HCT116 (cell line): ENCODE measurements at regions not wholly inside any gene's neighbourhood (a gene's known extent, or its start where the extent isn't known, plus 50 kb on each side); places are given as distances from the start of the nearest gene placed in this dataset.

Experiments used
- ATAC-seq: fragments of 200-7000 bp; cut with Tn5 transposase; 2 replicates; pipeline ENCODE4 v1.9.1; 2020; ENCODE audit warnings: mild to moderate bottlenecking, moderate library complexity
- BruUV-seq: library from RNA; stranded (reverse); fragments of 400-500 nt; replicated peaks from 2 replicates; lab custom pipeline; 2021; lab: Mats Ljungman, UMichigan
- CTCF ChIA-PET: fragments of 300-600 bp; sonication (Branson Sonifier 250); formaldehyde crosslinking; loops from one replicate; lab custom pipeline; 2021; ENCODE audit warnings: antibody characterized with exemption; lab: Charles Lee
- POLR2A ChIA-PET: fragments of 300-600, 350-600 bp; sonication (Branson Sonifier 250); formaldehyde crosslinking; loops from one replicate; lab custom pipeline; 2021; ENCODE audit warnings: antibody characterized with exemption; lab: Charles Lee
- RAD21 ChIA-PET, 2 experiments: fragments of 300-600 bp; sonication (Branson Sonifier 250); formaldehyde crosslinking; loops; one replicate each; lab custom pipeline; 2023; ENCODE audit warnings: low total read pairs in 2 of 2; ENCODE audit not compliant: uncharacterized antibody in 2 of 2, unreplicated experiment in 2 of 2, low non-redundant PET in 1 of 2; lab: Charles Lee
- DNase-seq: peaks from one replicate; pipeline ENCODE4 v3.0.0-alpha.2; 2010; ENCODE audit warnings: low read depth, low spot score
- H2AFZ ChIP-seq: fragments of 200-600 bp; shearing (Covaris generic), sonication (generic); 2 replicates; pipeline ENCODE4 v1.6.1; 2017; ENCODE audit warnings: low read depth, mixed run types, mixed read lengths, antibody characterized with exemption, low read length; ENCODE audit not compliant: poor library complexity, severe bottlenecking
- H3K27ac ChIP-seq: 2 replicates; pipeline ENCODE4 v1.5.1; 2012; ENCODE audit warnings: low read depth, low read length
- H3K27me3 ChIP-seq: fragments of 200-600 bp; sonication (generic); 2 replicates; pipeline ENCODE4 v1.6.1; 2016; ENCODE audit warnings: mixed run types, low read length, mixed read lengths; ENCODE audit not compliant: insufficient read depth
- H3K36me3 ChIP-seq, 2 experiments: fragments of 200-500 bp in 1 of 2; fragments of 200-600 bp in 1 of 2; sonication (Bioruptor generic) in 1 of 2; sonication (generic) in 1 of 2; 2 replicates each; pipeline versions ENCODE4 v1.5.1 to v1.6.1; 2014 to 2016; ENCODE audit warnings: low read length in 2 of 2, inconsistent platforms in 1 of 2, mixed read lengths in 1 of 2, mixed run types in 1 of 2; ENCODE audit not compliant: insufficient read depth in 2 of 2, control insufficient read depth in 1 of 2
- H3K4me1 ChIP-seq, 2 experiments: fragments of 200-600 bp in 1 of 2; sonication (generic) in 1 of 2; 2 replicates each; pipeline versions ENCODE4 v1.5.1 to v1.6.1; 2012 to 2017; ENCODE audit warnings: low read length in 2 of 2, inconsistent platforms in 1 of 2, mild to moderate bottlenecking in 1 of 2, mixed read lengths in 1 of 2, mixed run types in 1 of 2, moderate library complexity in 1 of 2; ENCODE audit not compliant: insufficient read depth in 2 of 2, control insufficient read depth in 1 of 2
- H3K4me2 ChIP-seq: fragments of 200-600 bp; sonication (generic); 2 replicates; pipeline ENCODE4 v1.6.1; 2017; ENCODE audit warnings: mixed run types, low read length, mixed read lengths
- H3K4me3 ChIP-seq, 2 experiments: fragments of 200-600 bp in 1 of 2; sonication (generic) in 1 of 2; replicated peaks in 1 of 2; 2 replicates each; pipeline ENCODE4 v1.5.1; 2011 to 2016; ENCODE audit warnings: low read length in 2 of 2, control low read depth in 1 of 2, low read depth in 1 of 2, mild to moderate bottlenecking in 1 of 2, mixed read lengths in 1 of 2, mixed run types in 1 of 2
- H3K79me2 ChIP-seq: fragments of 200-600 bp; sonication (generic); 2 replicates; pipeline ENCODE4 v1.6.1; 2017; ENCODE audit warnings: mild to moderate bottlenecking, mixed run types, low read length, moderate library complexity, mixed read lengths; ENCODE audit not compliant: insufficient read depth
- H3K9ac ChIP-seq: fragments of 200-600 bp; sonication (generic); 2 replicates; pipeline ENCODE4 v1.6.1; 2016; ENCODE audit warnings: low read length, mixed read lengths
- H3K9me2 ChIP-seq: fragments of 200-600 bp; sonication (generic), shearing (Covaris generic); 2 replicates; pipeline ENCODE4 v1.6.1; 2017; ENCODE audit warnings: mixed run types, mild to moderate bottlenecking, moderate library complexity; ENCODE audit not compliant: insufficient read depth
- H3K9me3 ChIP-seq, 2 experiments: fragments of 200-500 bp in 1 of 2; fragments of 200-600 bp in 1 of 2; sonication (Bioruptor generic) in 1 of 2; sonication (generic) in 1 of 2; 2 replicates each; pipeline ENCODE4 v1.6.1; 2014 to 2017; ENCODE audit warnings: low read length in 2 of 2, mixed read lengths in 2 of 2, inconsistent platforms in 1 of 2, low read depth in 1 of 2, mild to moderate bottlenecking in 1 of 2, mixed run types in 1 of 2, moderate library complexity in 1 of 2; ENCODE audit not compliant: control insufficient read depth in 1 of 2, insufficient read depth in 1 of 2
- H4K20me1 ChIP-seq: fragments of 200-600 bp; sonication (generic), shearing (Covaris generic); 2 replicates; pipeline ENCODE4 v1.6.1; 2017; ENCODE audit warnings: mixed run types, mild to moderate bottlenecking, moderate library complexity; ENCODE audit not compliant: insufficient read depth
- CEBPB ChIP-seq: IDR thresholded peaks from 2 replicates; pipeline ENCODE4 v1.6.1; 2012; ENCODE audit warnings: low read depth
- FOSL1 ChIP-seq: IDR thresholded peaks from 2 replicates; pipeline ENCODE4 v1.6.1; 2012; ENCODE audit warnings: low read depth
- JUND ChIP-seq: IDR thresholded peaks from 2 replicates; pipeline ENCODE4 v1.6.1; 2012
- MAX ChIP-seq: IDR thresholded peaks from 2 replicates; pipeline ENCODE4 v1.6.1; 2012
- RAD21 ChIP-seq: IDR thresholded peaks from 2 replicates; pipeline ENCODE4 v1.6.1; 2012; ENCODE audit warnings: low read depth, mild to moderate bottlenecking
- REST ChIP-seq: IDR thresholded peaks from 2 replicates; pipeline ENCODE4 v1.6.1; 2012; ENCODE audit warnings: low read depth
- SIN3A ChIP-seq: IDR thresholded peaks from 2 replicates; pipeline ENCODE4 v1.6.1; 2012; ENCODE audit warnings: low read depth
- SRF ChIP-seq: IDR thresholded peaks from 2 replicates; pipeline ENCODE4 v1.6.1; 2012; ENCODE audit warnings: low read depth
- intact Hi-C: fragments of 100-400 bp; cut with micrococcal nuclease; formaldehyde crosslinking; loops from 2 replicates; pipeline ENCODE4 v1.10.0; 2022

- H2AFZ ChIP-seq = no peak overlapping the region
- H3K79me2 ChIP-seq = no peaks in the 10 kb centered on the region
- H3K4me1 ChIP-seq = no peaks in the 10 kb centered on the region
- H3K9ac ChIP-seq = no peak overlapping the region
- RAD21 ChIA-PET = no interaction called here
- H3K36me3 ChIP-seq = no peaks in the 10 kb centered on the region
- H3K27me3 ChIP-seq = no peaks in the 10 kb centered on the region
- H3K4me2 ChIP-seq = no peak overlapping the region
- BruUV-seq = no TSS peak
- no peak overlapping the region for H3K27ac ChIP-seq
- CTCF ChIA-PET = no interaction called here
- no peak for ATAC-seq
- intact Hi-C loops = no loop called here
- TF ChIP-seq JUND (no peak), SRF (no peak), MAX (no peak), SIN3A (no peak), FOSL1 (no peak), CEBPB (no peak), RAD21 (no peak), REST (no peak)
- TF ChIP-seq, all 23 proteins: peak for 0
- no peaks in the 10 kb centered on the region for H3K9me2 ChIP-seq
- no peaks in the 10 kb centered on the region for H4K20me1 ChIP-seq
- POLR2A ChIA-PET = no interaction called here
- H3K4me3 ChIP-seq = no peak overlapping the region
- H3K9me3 ChIP-seq = peaks cover 6 to 31% of the 10 kb centered on the region in 2 experiments; a peak in 2 of 4 replicates
- DNase-seq = no peak
These were observed 149.1 kb downstream of the SEMA6D start for GRCh38 chr15:47866446-47866845.
